ENCODE measurements at regions not wholly inside any gene's neighbourhood (a gene's known extent, or its start where the extent isn't known, plus 50 kb on each side); places are given as distances from the start of the nearest gene placed in this dataset.

- Histone ChIP-seq H3K9me2 (replicated peaks; ENCODE audit: control insufficient read depth, low read length) (no peaks in the 10 kb centered on the region), H3K79me2 (ENCODE audit: control insufficient read depth, low read length) (no peaks in the 10 kb centered on the region), H3K36me3 (ENCODE audit: control insufficient read depth, low read length) (no peaks in the 10 kb centered on the region), H3K4me3 (ENCODE audit: low read length) (no peak overlapping the region), H3K27ac (ENCODE audit: low read depth, low read length) (no peak overlapping the region), H4K20me1 (ENCODE audit: control insufficient read depth, insufficient read depth, low read depth, low read length) (no peaks in the 10 kb centered on the region), H3K4me2 (ENCODE audit: low read length) (no peak overlapping the region), H3K27me3 (ENCODE audit: control insufficient read depth, low read length) (no peaks in the 10 kb centered on the region), H3F3A (ENCODE audit: control insufficient read depth, insufficient read depth) (no peaks in the 10 kb centered on the region), H3K4me1 (ENCODE audit: control insufficient read depth, low read length) (no peaks in the 10 kb centered on the region), H3K9me3 (ENCODE audit: control insufficient read depth, insufficient read depth, low read length) (no peaks in the 10 kb centered on the region; the same call in 1 of the 2 replicates)
- TF ChIP-seq CTCF (IDR thresholded peaks at IDR 0.05; ENCODE audit: low read depth, low read length, poor library complexity, severe bottlenecking) (no peak), EZH2phosphoT487 (IDR thresholded peaks at IDR 0.05; ENCODE audit: borderline replicate concordance, low read length) (no peak)
These were observed 1142.9 kb downstream of the SORCS3 start for GRCh38 chr10:105783936-105784483.

GRCh38 chr10:105774881-105775280 is 1133.8 kb downstream of the SORCS3 start:
- Histone ChIP-seq H3K36me3 (ENCODE audit: control insufficient read depth, low read length) (no peaks in the 10 kb centered on the region), H3K4me1 (ENCODE audit: control insufficient read depth, low read length) (no peaks in the 10 kb centered on the region), H3K4me2 (ENCODE audit: low read length) (no peak overlapping the region), H3K27ac (ENCODE audit: low read depth, low read length) (no peak overlapping the region), H3F3A (ENCODE audit: control insufficient read depth, insufficient read depth) (no peaks in the 10 kb centered on the region), H3K79me2 (ENCODE audit: control insufficient read depth, low read length) (no peaks in the 10 kb centered on the region), H4K20me1 (ENCODE audit: control insufficient read depth, insufficient read depth, low read depth, low read length) (no peaks in the 10 kb centered on the region), H3K9me3 (ENCODE audit: control insufficient read depth, insufficient read depth, low read length) (no peaks in the 10 kb centered on the region), H3K27me3 (ENCODE audit: control insufficient read depth, low read length) (no peaks in the 10 kb centered on the region), H3K9me2 (replicated peaks; ENCODE audit: control insufficient read depth, low read length) (no peaks in the 10 kb centered on the region), H3K4me3 (ENCODE audit: low read length) (no peak overlapping the region)
- TF ChIP-seq EZH2phosphoT487 (IDR thresholded peaks at IDR 0.05; ENCODE audit: borderline replicate concordance, low read length) (no peak), CTCF (IDR thresholded peaks at IDR 0.05; ENCODE audit: low read depth, low read length, poor library complexity, severe bottlenecking) (no peak)

- TF ChIP-seq EZH2phosphoT487 (IDR thresholded peaks at IDR 0.05; ENCODE audit: borderline replicate concordance, low read length) (no peak), CTCF (IDR thresholded peaks at IDR 0.05; ENCODE audit: low read depth, low read length, poor library complexity, severe bottlenecking) (no peak)
- Histone ChIP-seq H3K4me1 (ENCODE audit: control insufficient read depth, low read length) (no peaks in the 10 kb centered on the region), H3K27me3 (ENCODE audit: control insufficient read depth, low read length) (no peaks in the 10 kb centered on the region), H4K20me1 (ENCODE audit: control insufficient read depth, insufficient read depth, low read depth, low read length) (no peaks in the 10 kb centered on the region), H3K9me2 (replicated peaks; ENCODE audit: control insufficient read depth, low read length) (no peaks in the 10 kb centered on the region), H3K4me3 (ENCODE audit: low read length) (no peak overlapping the region), H3K9me3 (ENCODE audit: control insufficient read depth, insufficient read depth, low read length) (no peaks in the 10 kb centered on the region), H3K27ac (ENCODE audit: low read depth, low read length) (no peak overlapping the region), H3K4me2 (ENCODE audit: low read length) (no peak overlapping the region), H3K79me2 (ENCODE audit: control insufficient read depth, low read length) (no peaks in the 10 kb centered on the region), H3K36me3 (ENCODE audit: control insufficient read depth, low read length) (no peaks in the 10 kb centered on the region), H3F3A (ENCODE audit: control insufficient read depth, insufficient read depth) (no peaks in the 10 kb centered on the region)
These were observed 1133.3 kb downstream of the SORCS3 start for GRCh38 chr10:105774351-105774750.
